ENCODE measurements at regions not wholly inside any gene's neighbourhood (a gene's known extent, or its start where the extent isn't known, plus 50 kb on each side); places are given as distances from the start of the nearest gene placed in this dataset.

- Histone ChIP-seq H3K9ac (ENCODE audit: low read length) (no peak overlapping the region), H3K79me2 (ENCODE audit: insufficient read depth, low read length) (no peaks in the 10 kb centered on the region), H3K9me2 (ENCODE audit: insufficient read depth) (no peaks in the 10 kb centered on the region), H3K4me1 (ENCODE audit: control insufficient read depth in 1 of 2, insufficient read depth in 2 of 2, low read length in 2 of 2) (no peaks in the 10 kb centered on the region), H3K27ac (ENCODE audit: low read depth, low read length) (no peak overlapping the region), H2AFZ (ENCODE audit: low read depth, low read length, poor library complexity, severe bottlenecking) (no peak overlapping the region), H3K36me3 (ENCODE audit: control insufficient read depth in 1 of 2, insufficient read depth in 2 of 2, low read length in 2 of 2) (no peaks in the 10 kb centered on the region), H3K4me3 (replicated peaks in 1 of 2; ENCODE audit: low read depth in 1 of 2, low read length in 2 of 2) (no peak overlapping the region), H3K9me3 (ENCODE audit: control insufficient read depth in 1 of 2, insufficient read depth in 1 of 2, low read depth in 1 of 2, low read length in 2 of 2) (no peaks in the 10 kb centered on the region), H4K20me1 (ENCODE audit: insufficient read depth) (no peaks in the 10 kb centered on the region), H3K27me3 (ENCODE audit: insufficient read depth, low read length) (no peaks in the 10 kb centered on the region), H3K4me2 (ENCODE audit: low read length) (no peak overlapping the region)
- no TSS peak for BruUV-seq (replicated peaks)
- RAD21 ChIA-PET (ENCODE audit: low non-redundant PET in 1 of 2, low total read pairs in 2 of 2, uncharacterized antibody in 2 of 2, unreplicated experiment in 2 of 2) = no interaction called here
- TF ChIP-seq ZBTB33 (IDR thresholded peaks at IDR 0.05; ENCODE audit: extremely low read depth, insufficient replicate concordance, low read length) = no peak
- no peak for TF ChIP-seq TCF7L2 (IDR thresholded peaks at IDR 0.05; ENCODE audit: borderline replicate concordance, extremely low read depth, insufficient read depth, insufficient read length)
- no peak for TF ChIP-seq CTCF (IDR thresholded peaks at IDR 0.05 in 2 of 3, conservative IDR thresholded peaks at IDR 0.05 in 1 of 3; ENCODE audit: borderline replicate concordance in 1 of 3, insufficient read depth in 1 of 3, low read depth in 2 of 3, low read length in 2 of 3)
- TF ChIP-seq EZH2 (IDR thresholded peaks at IDR 0.05) = no peak
- no peak for TF ChIP-seq ATF3 (IDR thresholded peaks at IDR 0.05)
- no peak for TF ChIP-seq ZNF274 (IDR thresholded peaks at IDR 0.05; ENCODE audit: low read depth, low read length)
- no peak for TF ChIP-seq SRF (IDR thresholded peaks at IDR 0.05; ENCODE audit: low read depth)
- no peak for TF ChIP-seq POLR2A (IDR thresholded peaks at IDR 0.05; ENCODE audit: borderline replicate concordance, extremely low read depth, insufficient read depth, insufficient read length)
- TF ChIP-seq ZFX (IDR thresholded peaks at IDR 0.05) = no peak
- TF ChIP-seq REST (IDR thresholded peaks at IDR 0.05; ENCODE audit: low read depth) = no peak
- TF ChIP-seq SP1 (IDR thresholded peaks at IDR 0.05; ENCODE audit: low read depth) = no peak
- no peak for TF ChIP-seq CEBPB (IDR thresholded peaks at IDR 0.05; ENCODE audit: low read depth)
- TF ChIP-seq FOSL1 (IDR thresholded peaks at IDR 0.05; ENCODE audit: low read depth) = no peak
- no peak for TF ChIP-seq RAD21 (IDR thresholded peaks at IDR 0.05; ENCODE audit: low read depth)
- no peak for TF ChIP-seq EZH2phosphoT487 (IDR thresholded peaks at IDR 0.05; ENCODE audit: borderline replicate concordance)
- TF ChIP-seq MAX (IDR thresholded peaks at IDR 0.05) = no peak
- TF ChIP-seq YY1 (IDR thresholded peaks at IDR 0.05; ENCODE audit: extremely low read depth, insufficient replicate concordance, low read depth, low read length) = no peak
- no peak for TF ChIP-seq POLR2AphosphoS5 (IDR thresholded peaks at IDR 0.05; ENCODE audit: low read depth, low read length)
- TF ChIP-seq SIN3A (IDR thresholded peaks at IDR 0.05; ENCODE audit: low read depth) = no peak
- no peak for TF ChIP-seq ELF1 (IDR thresholded peaks at IDR 0.05; ENCODE audit: borderline replicate concordance, low read depth)
- DNase-seq (ENCODE audit: low read depth, low spot score) (no peak), ATAC-seq (no peak)
- POLR2A ChIA-PET = no interaction called here
- CTCF ChIA-PET = no interaction called here
- intact Hi-C loops (cut with micrococcal nuclease) = no loop called here
Observed at GRCh38 chr4:34824515-34824914, 1419.8 kb downstream of the ARAP2 start.

Measured in HCT116 (cell line).